ENCODE measurements at regions not wholly inside any gene's neighbourhood (a gene's known extent, or its start where the extent isn't known, plus 50 kb on each side); places are given as distances from the start of the nearest gene placed in this dataset.

GRCh38 chrX:3780564-3780963, 67.1 kb upstream of the PRKX start:
- DNase-seq (ENCODE audit: low spot score): no peak

GRCh38 chrX:3779546-3779945, 66.1 kb upstream of the PRKX start:
- peak; percentile 60 for DNase-seq (ENCODE audit: low spot score)

GRCh38 chrX:3777416-3777815, 64.0 kb upstream of the PRKX start:
- no peak for DNase-seq (ENCODE audit: low spot score)

GRCh38 chrX:3771766-3772165, 58.3 kb upstream of the PRKX start:
- peak; percentile 91 for DNase-seq (ENCODE audit: low spot score)

- DNase-seq (ENCODE audit: low spot score): no peak
Measured at GRCh38 chrX:3768881-3769280, 55.4 kb upstream of the PRKX start.
